ENCODE measurements at regions not wholly inside any gene's neighbourhood (a gene's known extent, or its start where the extent isn't known, plus 50 kb on each side); places are given as distances from the start of the nearest gene placed in this dataset.

DNA sequence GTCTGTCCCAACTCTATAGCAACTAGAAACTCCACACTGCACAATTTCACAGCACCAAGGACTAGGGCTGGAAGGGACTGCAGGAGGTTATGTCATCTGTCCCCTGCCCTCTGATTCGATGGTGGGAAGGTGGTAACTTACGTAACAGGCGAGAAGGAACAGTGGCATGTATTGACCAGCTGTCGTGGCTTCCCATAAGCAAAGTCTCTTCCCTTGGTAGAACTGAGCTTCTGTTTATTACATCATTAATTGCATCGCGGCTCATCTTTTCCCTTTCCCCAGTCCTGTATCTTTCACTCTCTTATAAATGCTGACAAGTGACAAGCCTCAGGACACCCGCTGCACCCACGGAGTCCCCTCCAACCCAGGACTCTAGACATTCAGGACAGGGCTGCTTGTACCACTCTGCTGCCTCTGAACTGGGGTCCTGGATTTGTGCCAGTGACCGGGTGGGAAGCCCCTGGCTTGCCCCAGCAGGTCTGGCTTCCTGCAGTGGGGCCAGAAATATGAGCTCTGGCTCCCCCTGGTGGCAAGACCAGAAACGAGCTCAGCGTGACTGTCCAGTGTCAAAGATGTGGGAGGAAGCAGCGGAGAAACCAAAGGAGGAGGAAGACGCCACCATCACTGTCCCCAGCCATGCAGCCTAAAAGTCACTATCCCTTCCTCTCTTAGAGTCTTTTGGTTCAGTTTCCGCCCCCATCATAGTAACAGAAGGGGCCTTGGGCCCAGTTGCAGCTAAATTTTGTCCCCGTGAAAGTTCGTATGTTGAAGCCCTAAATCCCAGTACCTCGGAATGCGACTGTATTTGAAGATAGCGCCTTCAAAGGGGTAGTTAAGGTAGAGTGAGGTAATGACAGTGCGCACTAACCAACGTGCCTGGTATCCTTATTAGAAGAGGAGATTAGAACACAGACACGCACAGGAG is 84.5 kb downstream of the ISX start:
- no peak overlapping the region for H3K9ac ChIP-seq (ENCODE audit: low read depth in 1 of 2, low read length in 2 of 2)
- no peak overlapping the region for H3K27ac ChIP-seq (ENCODE audit: low read depth in 1 of 2, low read length in 2 of 2)
- TF ChIP-seq, protein P1, sequence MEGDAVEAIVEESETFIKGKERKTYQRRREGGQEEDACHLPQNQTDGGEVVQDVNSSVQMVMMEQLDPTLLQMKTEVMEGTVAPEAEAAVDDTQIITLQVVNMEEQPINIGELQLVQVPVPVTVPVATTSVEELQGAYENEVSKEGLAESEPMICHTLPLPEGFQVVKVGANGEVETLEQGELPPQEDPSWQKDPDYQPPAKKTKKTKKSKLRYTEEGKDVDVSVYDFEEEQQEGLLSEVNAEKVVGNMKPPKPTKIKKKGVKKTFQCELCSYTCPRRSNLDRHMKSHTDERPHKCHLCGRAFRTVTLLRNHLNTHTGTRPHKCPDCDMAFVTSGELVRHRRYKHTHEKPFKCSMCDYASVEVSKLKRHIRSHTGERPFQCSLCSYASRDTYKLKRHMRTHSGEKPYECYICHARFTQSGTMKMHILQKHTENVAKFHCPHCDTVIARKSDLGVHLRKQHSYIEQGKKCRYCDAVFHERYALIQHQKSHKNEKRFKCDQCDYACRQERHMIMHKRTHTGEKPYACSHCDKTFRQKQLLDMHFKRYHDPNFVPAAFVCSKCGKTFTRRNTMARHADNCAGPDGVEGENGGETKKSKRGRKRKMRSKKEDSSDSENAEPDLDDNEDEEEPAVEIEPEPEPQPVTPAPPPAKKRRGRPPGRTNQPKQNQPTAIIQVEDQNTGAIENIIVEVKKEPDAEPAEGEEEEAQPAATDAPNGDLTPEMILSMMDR (IDR thresholded peaks at IDR 0.05; ENCODE audit: low read depth, low read length, missing input control): peak; percentile 55
- TF ChIP-seq RAD21 (IDR thresholded peaks at IDR 0.05) (peak; percentile 59 to 69), HNF4A (conservative IDR thresholded peaks at IDR 0.05) (no peak), GABPA (IDR thresholded peaks at IDR 0.05 in 1 of 2, conservative IDR thresholded peaks at IDR 0.05 in 1 of 2) (no peak), TAF1 (conservative IDR thresholded peaks at IDR 0.05) (no peak)
- 47% methylated on average over 22 of the region's 22 CpGs for WGBS
- H3K9me3 ChIP-seq (ENCODE audit: control insufficient read depth in 4 of 4, low read length in 3 of 4): no peaks in the 10 kb centered on the region
- H3K27me3 ChIP-seq (ENCODE audit: control insufficient read depth in 4 of 4, insufficient read depth in 4 of 4, low read length in 3 of 4): peaks cover 0 to 3% (median 2%) of the 10 kb centered on the region in 4 donors
- H3K4me3 ChIP-seq (ENCODE audit: low read depth in 1 of 3, low read length in 3 of 3): no peak overlapping the region
- H3K36me3 ChIP-seq (ENCODE audit: control insufficient read depth in 4 of 4, insufficient read depth in 3 of 4, low read depth in 1 of 4, low read length in 3 of 4): no peaks in the 10 kb centered on the region
- DNase-seq (ENCODE audit: low spot score): peak; percentile 82
- no peaks in the 10 kb centered on the region for H3K4me1 ChIP-seq (ENCODE audit: control insufficient read depth in 4 of 4, insufficient read depth in 4 of 4, low read length in 3 of 4)

DNA sequence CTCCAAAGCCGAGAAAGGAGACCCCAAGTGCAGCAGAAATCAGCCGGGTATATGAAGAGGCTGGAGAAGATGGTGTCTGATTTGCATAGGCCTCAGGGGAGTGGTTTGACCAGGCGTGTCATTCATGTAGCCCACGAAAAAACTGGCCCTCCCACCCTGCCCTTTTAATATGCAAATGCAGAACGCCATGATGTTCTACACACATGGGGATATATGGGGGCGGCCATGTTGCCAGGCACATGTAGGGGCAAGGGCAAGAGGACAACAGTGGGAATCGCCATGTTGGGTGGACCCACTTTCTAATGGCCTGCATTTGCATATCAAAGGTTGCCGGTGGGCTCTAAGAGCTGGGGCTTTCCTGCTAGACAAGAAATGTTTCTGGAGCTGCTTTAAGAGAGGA is 86.4 kb downstream of the ISX start:
- no peak for DNase-seq (ENCODE audit: low spot score)
- WGBS: 67% methylated on average over 8 of the region's 8 CpGs
- no peaks in the 10 kb centered on the region for H3K4me1 ChIP-seq (ENCODE audit: control insufficient read depth in 4 of 4, insufficient read depth in 4 of 4, low read length in 3 of 4)

DNA sequence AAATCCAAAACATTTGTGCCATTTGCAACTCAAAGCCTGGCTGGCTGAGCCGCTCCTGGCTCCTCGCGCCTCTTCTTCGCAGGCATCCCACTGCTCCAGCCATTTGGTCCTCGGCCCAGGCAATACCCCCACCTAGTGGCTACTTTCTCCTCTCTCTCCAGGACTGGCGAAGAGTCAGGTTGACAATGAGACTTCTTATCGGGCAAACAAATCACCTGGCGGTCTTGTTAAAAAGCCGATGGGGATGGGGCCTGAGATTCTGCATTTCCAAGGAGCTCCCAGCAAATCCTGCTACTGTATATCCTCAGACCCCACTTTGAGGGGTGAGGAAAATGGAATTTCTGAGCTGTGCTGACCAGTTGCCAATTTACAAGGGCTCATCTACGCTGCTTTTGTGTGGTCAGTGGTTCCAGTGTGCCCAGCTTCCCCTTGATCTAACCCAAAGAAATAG is 89.0 kb downstream of the ISX start:
- Histone ChIP-seq H3K36me3 (ENCODE audit: control insufficient read depth in 4 of 4, insufficient read depth in 3 of 4, low read depth in 1 of 4, low read length in 3 of 4) (no peaks in the 10 kb centered on the region), H3K9ac (ENCODE audit: low read depth in 1 of 2, low read length in 2 of 2) (no peak overlapping the region), H3K27me3 (ENCODE audit: control insufficient read depth in 4 of 4, insufficient read depth in 4 of 4, low read length in 3 of 4) (peaks cover 0 to 5% (median 3%) of the 10 kb centered on the region in 4 donors), H3K27ac (ENCODE audit: low read depth in 1 of 2, low read length in 2 of 2) (no peak overlapping the region), H3K4me3 (ENCODE audit: low read depth in 1 of 3, low read length in 3 of 3) (no peak overlapping the region), H3K4me1 (ENCODE audit: control insufficient read depth in 4 of 4, insufficient read depth in 4 of 4, low read length in 3 of 4) (no peaks in the 10 kb centered on the region), H3K9me3 (ENCODE audit: control insufficient read depth in 4 of 4, low read length in 3 of 4) (no peaks in the 10 kb centered on the region)
- 9% methylated on average over 10 of the region's 10 CpGs for WGBS
- peak; percentile 53 for DNase-seq (ENCODE audit: low spot score)
- TF ChIP-seq, protein P2, sequence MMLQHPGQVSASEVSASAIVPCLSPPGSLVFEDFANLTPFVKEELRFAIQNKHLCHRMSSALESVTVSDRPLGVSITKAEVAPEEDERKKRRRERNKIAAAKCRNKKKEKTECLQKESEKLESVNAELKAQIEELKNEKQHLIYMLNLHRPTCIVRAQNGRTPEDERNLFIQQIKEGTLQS (IDR thresholded peaks at IDR 0.05): no peak
- TF ChIP-seq GABPA (IDR thresholded peaks at IDR 0.05 in 1 of 2, conservative IDR thresholded peaks at IDR 0.05 in 1 of 2) (no peak), TAF1 (conservative IDR thresholded peaks at IDR 0.05) (no peak), FOXA2 (IDR thresholded peaks at IDR 0.05) (no peak), SP1 (IDR thresholded peaks at IDR 0.05) (no peak), EGR1 (IDR thresholded peaks at IDR 0.05; ENCODE audit: low read depth in 2 of 2) (no peak), FOXA1 (IDR thresholded peaks at IDR 0.05) (no peak), HNF4G (IDR thresholded peaks at IDR 0.05) (no peak), RXRA (IDR thresholded peaks at IDR 0.05) (no peak), YY1 (IDR thresholded peaks at IDR 0.05) (no peak)
- TF ChIP-seq, protein P3, sequence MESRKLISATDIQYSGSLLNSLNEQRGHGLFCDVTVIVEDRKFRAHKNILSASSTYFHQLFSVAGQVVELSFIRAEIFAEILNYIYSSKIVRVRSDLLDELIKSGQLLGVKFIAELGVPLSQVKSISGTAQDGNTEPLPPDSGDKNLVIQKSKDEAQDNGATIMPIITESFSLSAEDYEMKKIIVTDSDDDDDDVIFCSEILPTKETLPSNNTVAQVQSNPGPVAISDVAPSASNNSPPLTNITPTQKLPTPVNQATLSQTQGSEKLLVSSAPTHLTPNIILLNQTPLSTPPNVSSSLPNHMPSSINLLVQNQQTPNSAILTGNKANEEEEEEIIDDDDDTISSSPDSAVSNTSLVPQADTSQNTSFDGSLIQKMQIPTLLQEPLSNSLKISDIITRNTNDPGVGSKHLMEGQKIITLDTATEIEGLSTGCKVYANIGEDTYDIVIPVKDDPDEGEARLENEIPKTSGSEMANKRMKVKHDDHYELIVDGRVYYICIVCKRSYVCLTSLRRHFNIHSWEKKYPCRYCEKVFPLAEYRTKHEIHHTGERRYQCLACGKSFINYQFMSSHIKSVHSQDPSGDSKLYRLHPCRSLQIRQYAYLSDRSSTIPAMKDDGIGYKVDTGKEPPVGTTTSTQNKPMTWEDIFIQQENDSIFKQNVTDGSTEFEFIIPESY (IDR thresholded peaks at IDR 0.05): no peak
- TF ChIP-seq, protein P4, sequence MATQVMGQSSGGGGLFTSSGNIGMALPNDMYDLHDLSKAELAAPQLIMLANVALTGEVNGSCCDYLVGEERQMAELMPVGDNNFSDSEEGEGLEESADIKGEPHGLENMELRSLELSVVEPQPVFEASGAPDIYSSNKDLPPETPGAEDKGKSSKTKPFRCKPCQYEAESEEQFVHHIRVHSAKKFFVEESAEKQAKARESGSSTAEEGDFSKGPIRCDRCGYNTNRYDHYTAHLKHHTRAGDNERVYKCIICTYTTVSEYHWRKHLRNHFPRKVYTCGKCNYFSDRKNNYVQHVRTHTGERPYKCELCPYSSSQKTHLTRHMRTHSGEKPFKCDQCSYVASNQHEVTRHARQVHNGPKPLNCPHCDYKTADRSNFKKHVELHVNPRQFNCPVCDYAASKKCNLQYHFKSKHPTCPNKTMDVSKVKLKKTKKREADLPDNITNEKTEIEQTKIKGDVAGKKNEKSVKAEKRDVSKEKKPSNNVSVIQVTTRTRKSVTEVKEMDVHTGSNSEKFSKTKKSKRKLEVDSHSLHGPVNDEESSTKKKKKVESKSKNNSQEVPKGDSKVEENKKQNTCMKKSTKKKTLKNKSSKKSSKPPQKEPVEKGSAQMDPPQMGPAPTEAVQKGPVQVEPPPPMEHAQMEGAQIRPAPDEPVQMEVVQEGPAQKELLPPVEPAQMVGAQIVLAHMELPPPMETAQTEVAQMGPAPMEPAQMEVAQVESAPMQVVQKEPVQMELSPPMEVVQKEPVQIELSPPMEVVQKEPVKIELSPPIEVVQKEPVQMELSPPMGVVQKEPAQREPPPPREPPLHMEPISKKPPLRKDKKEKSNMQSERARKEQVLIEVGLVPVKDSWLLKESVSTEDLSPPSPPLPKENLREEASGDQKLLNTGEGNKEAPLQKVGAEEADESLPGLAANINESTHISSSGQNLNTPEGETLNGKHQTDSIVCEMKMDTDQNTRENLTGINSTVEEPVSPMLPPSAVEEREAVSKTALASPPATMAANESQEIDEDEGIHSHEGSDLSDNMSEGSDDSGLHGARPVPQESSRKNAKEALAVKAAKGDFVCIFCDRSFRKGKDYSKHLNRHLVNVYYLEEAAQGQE (IDR thresholded peaks at IDR 0.05): no peak
- TF ChIP-seq, protein P1 (IDR thresholded peaks at IDR 0.05; ENCODE audit: low read depth, low read length, missing input control): peak; percentile 64
- TF ChIP-seq, protein P5, sequence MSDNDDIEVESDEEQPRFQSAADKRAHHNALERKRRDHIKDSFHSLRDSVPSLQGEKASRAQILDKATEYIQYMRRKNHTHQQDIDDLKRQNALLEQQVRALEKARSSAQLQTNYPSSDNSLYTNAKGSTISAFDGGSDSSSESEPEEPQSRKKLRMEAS (IDR thresholded peaks at IDR 0.05): no peak

More for the DNA sequence above, 86.4 kb downstream of the ISX start:
- no peak for TF ChIP-seq TAF1 (conservative IDR thresholded peaks at IDR 0.05)
- Histone ChIP-seq H3K36me3 (ENCODE audit: control insufficient read depth in 4 of 4, insufficient read depth in 3 of 4, low read depth in 1 of 4, low read length in 3 of 4) (no peaks in the 10 kb centered on the region), H3K27me3 (ENCODE audit: control insufficient read depth in 4 of 4, insufficient read depth in 4 of 4, low read length in 3 of 4) (peaks cover 0 to 5% (median 3%) of the 10 kb centered on the region in 4 donors), H3K9ac (ENCODE audit: low read depth in 1 of 2, low read length in 2 of 2) (no peak overlapping the region), H3K9me3 (ENCODE audit: control insufficient read depth in 4 of 4, low read length in 3 of 4) (no peaks in the 10 kb centered on the region), H3K4me3 (ENCODE audit: low read depth in 1 of 3, low read length in 3 of 3) (no peak overlapping the region), H3K27ac (ENCODE audit: low read depth in 1 of 2, low read length in 2 of 2) (no peak overlapping the region)

All from liver (tissue), 8 donors.